GM18498 (cell line): ENCODE measurements at regions not wholly inside any gene's neighbourhood (a gene's known extent, or its start where the extent isn't known, plus 50 kb on each side); places are given as distances from the start of the nearest gene placed in this dataset.

Source experiments
- ATAC-seq: cut with Tn5 transposase; IDR thresholded peaks from one replicate; pipeline ENCODE4 v1.9.1; 2021; ENCODE audit warnings: mild to moderate bottlenecking, moderate library complexity; ENCODE audit not compliant: unreplicated experiment

GRCh38 chr21:16330082-16330907 lies 600.5 kb downstream of the USP25 start:
- ATAC-seq = peak; percentile 93

- no peak for ATAC-seq
Measured at GRCh38 chr21:16330908-16331268, 601.1 kb downstream of the USP25 start.

- ATAC-seq = no peak
Measured at GRCh38 chr21:16337266-16337665, 607.5 kb downstream of the USP25 start.

GRCh38 chr21:16342932-16343331 lies 613.1 kb downstream of the USP25 start:
- no peak for ATAC-seq

GRCh38 chr21:16343776-16344175 lies 614.0 kb downstream of the USP25 start:
- no peak for ATAC-seq

GRCh38 chr21:16345757-16346156 lies 616.0 kb downstream of the USP25 start:
- ATAC-seq = no peak

GRCh38 chr21:16347223-16347622 lies 617.4 kb downstream of the USP25 start:
- ATAC-seq = no peak

GRCh38 chr21:16353764-16354163 lies 624.0 kb downstream of the USP25 start:
- ATAC-seq = no peak

DNA sequence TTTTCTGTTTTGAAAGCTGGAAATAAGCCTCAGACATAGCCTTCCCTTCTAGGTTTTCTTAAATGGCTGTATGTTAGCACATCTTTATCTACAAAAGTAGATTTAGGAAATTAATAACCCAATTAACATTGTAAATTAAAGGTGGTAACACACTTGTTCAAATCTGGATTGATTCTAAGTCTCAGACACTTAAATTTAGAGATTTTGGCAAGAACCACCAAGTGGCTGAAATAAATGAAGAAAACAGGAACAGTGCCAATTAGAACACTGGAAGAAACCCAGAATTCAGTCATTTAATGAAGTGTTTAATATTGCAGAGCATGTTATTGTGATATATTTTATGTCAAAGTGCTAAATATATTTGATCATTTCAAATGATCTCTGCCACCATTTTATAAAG lies 628.2 kb downstream of the USP25 start:
- ATAC-seq = no peak

DNA sequence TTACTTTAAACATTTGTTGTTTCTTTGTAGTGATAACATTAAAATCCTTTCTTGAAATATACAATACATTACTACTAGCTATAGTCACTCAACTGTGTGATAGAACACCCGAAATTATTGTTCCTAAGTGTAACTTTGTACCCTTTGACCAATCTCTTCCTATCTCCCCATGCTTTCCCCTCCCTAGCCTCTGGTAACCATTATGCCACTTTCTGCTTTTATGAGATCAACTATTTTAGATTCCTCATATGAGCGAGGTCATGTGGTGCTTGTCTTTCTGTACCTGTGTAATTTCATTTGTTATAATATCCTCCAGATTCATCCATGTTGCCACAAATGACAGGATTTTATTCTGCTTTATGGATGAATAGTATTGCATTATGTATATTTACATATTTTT lies 629.0 kb downstream of the USP25 start:
- no peak for ATAC-seq

DNA sequence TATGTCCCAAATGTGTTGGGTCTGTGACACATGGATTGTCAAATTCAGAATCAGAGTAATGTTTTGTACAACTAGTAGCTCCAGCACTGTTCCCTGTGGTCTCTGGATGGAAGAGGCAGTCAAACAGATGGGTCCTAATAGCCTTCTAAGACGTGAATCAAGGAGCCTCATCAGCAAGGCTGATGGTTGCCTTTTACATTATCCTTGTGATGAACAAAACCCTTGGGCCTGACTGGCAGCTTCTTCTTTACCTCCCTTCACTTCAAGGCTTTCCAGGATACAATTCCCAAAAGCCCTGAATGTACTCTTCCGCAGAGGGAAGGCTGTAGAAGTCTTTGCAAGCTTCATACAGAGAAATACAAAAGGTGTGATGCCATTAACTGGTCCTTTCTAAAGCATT lies 633.3 kb downstream of the USP25 start:
- no peak for ATAC-seq

- no peak for ATAC-seq
Measured at GRCh38 chr21:16363518-16363917, 633.7 kb downstream of the USP25 start.

GRCh38 chr21:16366207-16366606 lies 636.4 kb downstream of the USP25 start:
- ATAC-seq = no peak

GRCh38 chr21:16367079-16367478 lies 637.3 kb downstream of the USP25 start:
- ATAC-seq = no peak

GRCh38 chr21:16370186-16370585 lies 640.4 kb downstream of the USP25 start:
- no peak for ATAC-seq

GRCh38 chr21:16372586-16372985 lies 642.8 kb downstream of the USP25 start:
- no peak for ATAC-seq

GRCh38 chr21:16376673-16377072 lies 646.9 kb downstream of the USP25 start:
- no peak for ATAC-seq

DNA sequence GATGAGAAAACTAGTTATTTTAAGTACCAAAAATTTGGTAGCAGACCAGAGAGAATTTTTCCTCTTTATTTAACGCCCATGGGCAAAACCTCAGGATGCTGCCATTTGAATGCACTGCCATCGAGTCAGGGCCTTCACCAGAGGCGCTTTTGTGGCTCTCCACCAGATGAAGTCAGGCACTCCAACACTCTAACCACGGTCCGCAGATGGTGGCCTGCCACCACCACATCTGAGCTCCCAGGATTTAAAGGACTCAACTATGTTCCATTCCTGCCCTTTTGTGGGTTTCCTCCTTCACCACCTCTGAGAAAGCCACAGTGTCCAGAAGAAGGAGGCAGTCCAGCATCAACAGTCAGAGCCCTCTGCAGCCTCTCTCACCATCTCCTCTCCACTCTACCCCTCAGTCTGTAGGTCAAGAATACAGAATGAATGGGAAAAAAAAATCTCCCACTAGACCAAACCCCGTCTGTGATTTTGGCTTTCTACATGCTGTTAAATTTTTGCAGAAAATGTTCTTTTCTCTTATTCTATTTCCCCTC lies 647.4 kb downstream of the USP25 start:
- no peak for ATAC-seq

DNA sequence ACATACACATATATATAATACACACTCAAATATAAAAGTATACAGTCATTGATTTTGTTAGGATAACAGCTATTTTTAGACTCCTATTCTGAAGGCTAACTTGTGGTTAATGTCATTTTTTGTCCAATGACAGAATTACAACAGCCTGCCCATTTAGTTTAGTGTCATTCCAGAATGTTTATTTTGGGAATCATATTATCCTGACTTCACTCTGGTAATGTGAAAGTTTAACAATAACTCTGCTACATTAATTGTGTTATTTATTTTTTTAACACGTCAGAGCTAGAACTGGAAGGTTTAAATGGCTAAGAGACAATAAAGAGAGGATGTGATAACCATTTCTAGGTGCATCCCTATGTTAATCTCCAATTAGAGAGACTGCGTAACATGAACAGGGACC lies 648.1 kb downstream of the USP25 start:
- no peak for ATAC-seq

GRCh38 chr21:16378525-16378924 lies 648.7 kb downstream of the USP25 start:
- ATAC-seq = no peak

DNA sequence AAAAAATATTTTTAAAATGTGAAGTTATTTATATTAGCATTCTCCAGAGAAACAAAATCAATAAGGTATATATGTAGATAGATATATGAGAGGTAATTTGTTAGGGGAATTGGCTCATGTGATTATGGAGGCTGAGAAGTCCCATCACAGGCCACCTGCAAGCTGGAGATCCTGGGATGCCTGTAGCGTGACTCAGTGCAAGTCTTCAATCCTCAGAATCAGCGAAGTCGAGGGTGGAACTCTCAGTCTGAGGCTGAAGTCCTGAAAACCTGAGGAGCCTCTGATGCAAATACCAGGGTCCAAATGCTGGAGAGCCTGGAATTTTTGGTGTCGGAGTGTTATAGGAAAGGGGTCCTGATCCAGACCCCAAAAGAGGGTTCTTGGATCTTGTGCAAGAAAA lies 658.5 kb downstream of the USP25 start:
- no peak for ATAC-seq

DNA sequence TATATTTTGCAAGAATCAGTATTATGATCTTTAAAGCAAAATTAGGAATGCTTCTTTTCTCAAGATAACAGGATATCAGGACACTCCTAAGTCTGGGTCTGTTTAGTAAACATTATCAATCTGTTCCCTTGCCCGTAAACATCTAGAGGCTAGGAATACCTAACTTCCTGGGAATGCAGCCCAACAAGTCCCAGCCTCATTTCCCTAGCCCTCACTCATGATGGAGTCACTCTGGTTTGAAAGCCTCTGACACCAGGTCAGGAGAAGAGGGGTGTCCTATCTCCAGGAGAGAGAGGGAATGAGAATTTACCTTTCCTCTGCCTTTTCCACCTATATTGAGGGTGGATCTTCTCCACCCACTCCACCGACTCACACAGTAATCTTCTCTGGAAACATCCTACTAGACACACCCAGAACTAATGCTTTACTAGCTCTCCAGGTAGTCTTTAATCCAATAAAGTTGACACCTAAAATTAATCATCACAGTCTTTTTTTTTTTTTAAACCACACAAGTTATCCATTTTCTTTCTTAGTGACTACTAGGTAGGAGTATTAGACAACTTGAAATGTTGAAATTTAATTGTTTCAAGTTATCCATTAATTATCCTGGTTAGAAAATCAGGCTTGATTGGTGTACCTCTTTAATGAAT lies 659.3 kb downstream of the USP25 start:
- ATAC-seq = no peak
